Pancreas (tissue), 10 donors: ENCODE measurements at regions not wholly inside any gene's neighbourhood (a gene's known extent, or its start where the extent isn't known, plus 50 kb on each side); places are given as distances from the start of the nearest gene placed in this dataset.

Experiments
- ATAC-seq, 4 donors: fragments of 200-7000 bp; cut with Tn5 transposase; one replicate each; pipeline versions ENCODE4 v1.8.0 to v1.9.1; 2020; ENCODE audit warnings: mild to moderate bottlenecking in 4 of 4, moderate library complexity in 4 of 4
- DNase-seq, 6 donors: peaks; one replicate each; pipeline ENCODE4 v3.0.0-alpha.2; 2020
- FAIRE-seq: peaks from 2 replicates; lab custom pipeline; 2012; peaks lifted over from hg19 to GRCh38; lab: Jason Lieb, UNC
- H3K27ac ChIP-seq, 4 donors: fragments of 200-600 bp; sonication (generic); 1 replicate in 3 of 4; 2 replicates in 1 of 4; pipeline versions ENCODE4 v1.5.0 to v1.8.0; 2020
- H3K27me3 ChIP-seq, 4 donors: fragments of 200-600 bp; one replicate each; pipeline ENCODE4 v1.8.0; 2021
- H3K36me3 ChIP-seq, 3 donors: fragments of 200-600 bp; sonication (generic) in 1 of 3; one replicate each; pipeline versions ENCODE4 v1.5.0 to v1.8.0; 2020 to 2021
- H3K4me1 ChIP-seq, 3 donors: fragments of 200-600 bp; one replicate each; pipeline ENCODE4 v1.8.0; 2021
- H3K4me3 ChIP-seq, 4 donors: fragments of 200-600 bp; sonication (generic) in 2 of 4; one replicate each; pipeline versions ENCODE4 v1.5.0 to v1.8.0; 2020 to 2021
- H3K9me3 ChIP-seq, 4 donors: fragments of 200-600 bp; one replicate each; pipeline ENCODE4 v1.8.0; 2021
- CTCF ChIP-seq, 4 donors: fragments of 200-600 bp; sonication (generic) in 3 of 4; IDR thresholded peaks; one replicate each; pipeline versions ENCODE4 v1.5.0 to v1.8.0; 2021; ENCODE audit warnings: antibody characterized with exemption in 4 of 4
- WGBS, 2 donors: extraction: QIAGEN DNeasy Blood & Tissue Kit; methylation state at CpG; one replicate each; pipeline ENCODE4 v1.1.7; 2013; 5-methylcytosine and 5-hydroxymethylcytosine counted together
- intact Hi-C, 3 donors: fragments of 100-400 bp; cut with DNase I; formaldehyde crosslinking; loops; one replicate each; pipeline versions ENCODE4 v1.11.1 to v1.14.2; 2022
- donor health status: healthy with polysubstance abuse.
- donor health status: DM: no; HTN: no; CAD: no; lungs with moderate emphysema.
- donor health status: DM: no; HTN: no; CAD: no.
- donor health status: control.
- donor health status: control.
- donor health status: Bipolar disorder and iron deficiency.
- donor health status: DM: yes; HTN: yes; CAD: no.
- donor health status: DM: no; HTN: no; CAD: no.
- donor health status: DM: no; HTN: no; CAD: no.
- donor health status: DM: yes; HTN: yes; CAD: no.

GRCh38 chr4:142960126-142960525 is 114.0 kb upstream of the INPP4B start:
- Histone ChIP-seq H3K4me1 (peaks cover 0 to 6% (median 0%) of the 10 kb centered on the region in 3 donors), H3K4me3 (no peak overlapping the region), H3K27ac (no peak overlapping the region), H3K9me3 (no peaks in the 10 kb centered on the region), H3K27me3 (no peaks in the 10 kb centered on the region), H3K36me3 (no peaks in the 10 kb centered on the region)
- TF ChIP-seq CTCF (IDR thresholded peaks at IDR 0.05): no peak
- DNase-seq: no peak
- intact Hi-C loops: no loop called here
- peak in 1 of 4 donors; percentile 28 for ATAC-seq
- WGBS, 2 donors: 18 to 23% methylated on average over 1 of the region's 1 CpG
- FAIRE-seq: no peak

DNA sequence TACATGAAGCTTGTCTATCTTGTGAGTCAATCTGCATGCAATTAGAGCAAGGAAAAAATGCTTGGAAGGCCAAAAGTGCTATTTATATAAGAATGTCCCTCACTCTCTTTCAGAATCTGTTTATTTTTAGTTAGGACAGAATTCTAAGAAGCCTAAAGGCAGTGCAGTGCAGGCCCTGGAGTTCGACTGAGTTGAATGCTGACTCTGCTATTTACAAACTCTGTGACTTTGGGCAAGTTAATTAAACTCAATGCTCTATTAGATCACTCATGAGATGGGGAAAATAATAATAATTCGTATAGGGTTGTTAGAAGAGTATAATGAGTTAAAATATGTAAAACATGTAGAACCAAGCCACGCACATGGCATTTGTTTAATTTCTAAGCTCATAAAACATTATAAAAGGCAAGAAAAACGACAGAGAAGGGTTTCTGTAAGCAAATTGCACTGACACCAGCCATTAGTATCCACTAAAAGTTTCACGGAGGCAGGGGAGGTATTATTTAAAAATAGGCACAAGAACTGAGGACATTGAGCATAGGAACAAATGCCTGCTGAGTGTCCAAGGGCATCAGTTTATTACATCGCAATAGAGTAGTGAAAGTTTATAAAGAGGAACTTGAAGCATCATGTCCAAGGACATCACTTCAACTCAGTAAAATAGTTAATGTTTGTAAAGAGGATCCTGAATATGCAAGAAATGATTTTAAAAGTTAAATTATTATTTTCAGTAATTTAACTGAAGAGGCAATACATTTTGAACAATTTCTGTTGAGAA is 115.0 kb upstream of the INPP4B start:
- Histone ChIP-seq H3K27me3 (no peaks in the 10 kb centered on the region), H3K4me1 (peaks cover 0 to 6% (median 0%) of the 10 kb centered on the region in 3 donors), H3K9me3 (no peaks in the 10 kb centered on the region), H3K4me3 (no peak overlapping the region), H3K27ac (peak overlapping the region in 2 of 4 donors; percentile 3 to 20), H3K36me3 (no peaks in the 10 kb centered on the region)
- intact Hi-C loops: no loop called here
- ATAC-seq (peak in 2 of 4 donors; percentile 49 to 75), DNase-seq (no peak), FAIRE-seq (peak; percentile 34)
- no peak for TF ChIP-seq CTCF (IDR thresholded peaks at IDR 0.05)
- WGBS, 2 donors: 64 to 71% methylated on average over 6 of the region's 6 CpGs

DNA sequence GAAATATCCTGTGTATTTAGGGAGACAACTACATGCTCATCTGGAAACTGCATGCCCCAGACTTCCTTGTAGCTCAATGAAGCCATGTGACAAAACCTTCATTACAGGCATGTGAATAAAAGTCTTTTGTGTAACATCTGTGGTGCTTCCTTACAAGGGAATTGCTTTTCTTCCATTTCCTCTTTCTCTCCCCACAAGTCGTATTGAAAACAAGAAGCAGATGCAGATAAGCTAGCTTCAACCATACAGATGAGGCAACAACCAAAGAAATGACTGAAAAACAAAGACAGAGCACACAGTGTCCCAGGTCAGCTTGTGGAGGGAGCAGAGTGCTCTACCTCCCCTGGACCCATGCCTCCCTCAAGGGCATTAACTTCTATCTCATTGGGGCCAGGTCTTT is 115.8 kb upstream of the INPP4B start:
- Histone ChIP-seq H3K9me3 (no peaks in the 10 kb centered on the region), H3K27ac (peak overlapping the region in 2 of 4 donors; percentile 3 to 20), H3K4me1 (peaks cover 0 to 6% (median 0%) of the 10 kb centered on the region in 3 donors), H3K4me3 (no peak overlapping the region), H3K27me3 (no peaks in the 10 kb centered on the region), H3K36me3 (no peaks in the 10 kb centered on the region)
- intact Hi-C loops: no loop called here
- ATAC-seq: peak in 2 of 4 donors; percentile 67 to 79
- no peak for DNase-seq
- no peak for FAIRE-seq
- TF ChIP-seq CTCF (IDR thresholded peaks at IDR 0.05): no peak
- 25 to 32% methylated on average over 1 of the region's 1 CpG for WGBS, 2 donors

DNA sequence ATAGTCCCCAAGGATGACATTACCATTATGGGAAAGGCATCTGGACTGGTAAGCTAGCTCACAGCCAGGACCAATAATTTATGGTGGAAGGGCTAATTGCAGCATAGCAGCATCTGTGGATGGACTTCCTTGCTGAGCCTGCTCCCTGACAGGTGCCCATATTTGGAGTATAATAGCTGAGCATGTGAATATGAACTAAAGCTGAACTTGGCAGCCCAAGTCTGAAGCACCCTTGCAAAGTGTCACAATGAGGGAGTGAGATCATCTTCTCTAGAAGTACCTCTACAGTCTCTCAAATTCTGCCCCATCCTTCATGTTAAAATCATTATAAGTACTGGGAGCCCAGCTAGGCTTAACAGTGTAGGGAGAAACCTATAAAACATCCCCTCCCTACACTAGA is 128.2 kb upstream of the INPP4B start:
- intact Hi-C loops: no loop called here
- ATAC-seq (no peak), DNase-seq (no peak), FAIRE-seq (no peak)
- Histone ChIP-seq H3K4me3 (no peak overlapping the region), H3K4me1 (no peaks in the 10 kb centered on the region), H3K27ac (no peak overlapping the region), H3K36me3 (no peaks in the 10 kb centered on the region), H3K27me3 (no peaks in the 10 kb centered on the region), H3K9me3 (no peaks in the 10 kb centered on the region)
- no peak for TF ChIP-seq CTCF (IDR thresholded peaks at IDR 0.05)

DNA sequence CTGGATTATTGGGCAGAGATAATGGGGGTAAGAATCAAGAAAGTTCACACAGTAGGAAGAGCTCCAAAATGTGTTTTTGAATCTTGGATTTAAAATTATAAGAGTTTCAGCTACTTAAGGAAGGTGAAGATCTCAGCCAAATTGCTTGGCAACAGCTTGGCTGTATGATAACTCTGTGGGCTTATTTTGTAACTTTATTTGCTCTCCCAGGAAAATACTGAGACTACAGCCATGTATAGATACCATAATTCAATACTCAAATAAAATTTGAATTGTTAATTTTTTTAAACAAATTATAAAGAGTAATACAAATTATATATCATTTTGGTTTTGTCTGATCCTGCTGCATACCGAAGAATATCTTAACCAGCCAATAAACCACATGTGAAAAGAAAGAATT is 129.5 kb upstream of the INPP4B start:
- Histone ChIP-seq H3K27me3 (no peaks in the 10 kb centered on the region), H3K27ac (no peak overlapping the region), H3K4me1 (no peaks in the 10 kb centered on the region), H3K36me3 (no peaks in the 10 kb centered on the region), H3K9me3 (no peaks in the 10 kb centered on the region), H3K4me3 (no peak overlapping the region)
- FAIRE-seq (no peak), ATAC-seq (no peak), DNase-seq (no peak)
- TF ChIP-seq CTCF (IDR thresholded peaks at IDR 0.05): no peak
- 45 to 95% methylated on average over 1 of the region's 1 CpG for WGBS, 2 donors
- intact Hi-C loops: no loop called here
